Gastrocnemius medialis (tissue), 4 donors: ENCODE measurements at regions not wholly inside any gene's neighbourhood (a gene's known extent, or its start where the extent isn't known, plus 50 kb on each side); places are given as distances from the start of the nearest gene placed in this dataset.

Source experiments
- CTCF ChIP-seq, 5 experiments: fragments of 450-650 bp in 3 of 5; fragments of 200-600 bp in 2 of 5; sonication (generic) in 2 of 5; IDR thresholded peaks in 4 of 5; conservative IDR thresholded peaks in 1 of 5; 1 replicate in 4 of 5; 2 replicates in 1 of 5; pipeline ENCODE4 v1.5.1; 2016 to 2019; ENCODE audit warnings: antibody characterized with exemption in 5 of 5, mild to moderate bottlenecking in 3 of 5, moderate library complexity in 3 of 5
- POLR2A ChIP-seq, 2 donors: fragments of 450-650 bp; IDR thresholded peaks; one replicate each; pipeline ENCODE4 v1.6.1; 2017; ENCODE audit warnings: antibody characterized with exemption in 2 of 2, mild to moderate bottlenecking in 2 of 2, moderate library complexity in 2 of 2

DNA sequence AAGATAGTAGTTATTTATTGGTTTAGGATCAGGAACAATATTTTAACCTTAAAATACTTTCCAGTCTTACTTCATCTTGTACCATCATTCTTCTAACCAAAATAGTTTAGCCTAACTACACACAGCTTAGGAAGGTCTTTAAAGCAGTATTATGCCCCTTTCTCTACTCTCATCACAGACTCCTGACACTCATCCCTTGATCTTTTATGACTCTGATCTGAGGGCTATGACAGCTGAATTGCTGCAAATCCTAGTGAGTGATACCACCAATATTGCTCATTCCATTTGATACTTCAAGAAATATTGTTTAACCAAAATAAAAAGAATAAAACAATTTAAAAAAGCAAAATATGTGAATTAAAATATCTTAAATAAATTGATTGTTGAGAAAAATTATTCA, 746.6 kb upstream of the ACO1 start:
- no peak for TF ChIP-seq POLR2A (IDR thresholded peaks at IDR 0.05)
- no peak for TF ChIP-seq CTCF (IDR thresholded peaks at IDR 0.05 in 4 of 5, conservative IDR thresholded peaks at IDR 0.05 in 1 of 5)
